Right cardiac atrium (tissue), 5 donors: ENCODE measurements at regions not wholly inside any gene's neighbourhood (a gene's known extent, or its start where the extent isn't known, plus 50 kb on each side); places are given as distances from the start of the nearest gene placed in this dataset.
A peak's percentile ranks its signal among the peaks of the same experiment; 100 is the strongest.

Source experiments
- ATAC-seq, 2 donors: fragments of 200-7000 bp; cut with Tn5 transposase; one replicate each; pipeline versions ENCODE4 v1.8.0 to v1.9.1; 2020; ENCODE audit warnings: moderate library complexity in 2 of 2, mild to moderate bottlenecking in 1 of 2
- DNase-seq, 3 donors: peaks; one replicate each; pipeline ENCODE4 v3.0.0-alpha.2; 2020
- H3K27ac ChIP-seq: one replicate; pipeline ENCODE4 v1.5.1; 2013; ENCODE audit warnings: mild to moderate bottlenecking, low read length, control low read depth, moderate library complexity
- H3K27me3 ChIP-seq: one replicate; pipeline ENCODE4 v1.6.1; 2013; ENCODE audit not compliant: control insufficient read depth, insufficient read depth
- H3K4me1 ChIP-seq: one replicate; pipeline ENCODE4 v1.6.1; 2013; ENCODE audit warnings: low read length; ENCODE audit not compliant: control insufficient read depth, insufficient read depth
- H3K4me3 ChIP-seq: one replicate; pipeline ENCODE4 v1.5.1; 2013; ENCODE audit warnings: low read length, control low read depth
- H3K9me3 ChIP-seq: one replicate; pipeline ENCODE4 v1.6.1; 2013; ENCODE audit warnings: low read length; ENCODE audit not compliant: control insufficient read depth
- WGBS: extraction: QIAGEN DNeasy Blood & Tissue Kit; methylation state at CpG from one replicate; pipeline ENCODE4 v1.1.7; 2013; 5-methylcytosine and 5-hydroxymethylcytosine counted together
- intact Hi-C, 4 donors: fragments of 100-400 bp; cut with DNase I; formaldehyde crosslinking; loops; one replicate each; pipeline versions ENCODE4 v1.11.0 to v1.14.0; 2022 to 2023
- donor health status: healthy with polysubstance abuse.
- donor health status: DM: no; HTN: yes; CAD: no.
- donor health status: DM: no; HTN: no; CAD: no.
- donor health status: DM: no; HTN: yes; CAD: no; lungs with severe emphysema.
- donor health status: DM: yes; HTN: yes; CAD: no.

- H3K4me1 ChIP-seq, result peaks cover 3% of the 10 kb centered on the region
Observed at GRCh38 chr2:106961328-106961727, 75.4 kb upstream of the ST6GAL2 start.

DNA sequence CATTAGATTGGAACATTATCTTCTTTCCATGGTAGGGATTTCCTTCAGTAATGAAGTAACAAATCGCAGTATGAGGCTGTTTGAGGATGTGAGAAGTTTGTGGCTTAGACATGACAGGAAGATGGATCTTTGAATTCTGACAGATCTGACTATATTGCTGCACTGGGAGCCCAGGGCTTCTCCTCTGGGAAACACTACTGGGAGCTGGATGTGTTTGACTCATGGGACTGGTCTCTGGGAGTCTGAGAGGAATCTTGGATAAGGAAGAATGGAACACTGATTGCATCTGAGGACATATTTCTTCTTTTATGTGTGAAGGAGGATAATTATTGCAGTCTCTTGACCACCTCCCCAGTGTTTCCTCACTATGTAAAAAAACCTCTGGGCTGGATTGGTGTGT, 77.2 kb upstream of the ST6GAL2 start:
- H3K4me3 ChIP-seq, result no peak overlapping the region
- 51% methylated on average over 1 of the region's 1 CpG for WGBS
- peaks cover 3% of the 10 kb centered on the region for H3K4me1 ChIP-seq
- intact Hi-C loops, result no loop called here
- ATAC-seq, result no peak
- H3K27ac ChIP-seq, result no peak overlapping the region
- no peaks in the 10 kb centered on the region for H3K27me3 ChIP-seq
- no peak for DNase-seq
- H3K9me3 ChIP-seq, result no peaks in the 10 kb centered on the region

More at GRCh38 chr2:106961328-106961727, 75.4 kb upstream of the ST6GAL2 start:
- intact Hi-C loops, result no loop called here
- no peaks in the 10 kb centered on the region for H3K9me3 ChIP-seq
- WGBS, result 52% methylated on average over 3 of the region's 3 CpGs
- DNase-seq (no peak), ATAC-seq (no peak)
- H3K27ac ChIP-seq, result no peak overlapping the region
- no peaks in the 10 kb centered on the region for H3K27me3 ChIP-seq
- H3K4me3 ChIP-seq, result no peak overlapping the region

GRCh38 chr2:106963893-106964292, 77.9 kb upstream of the ST6GAL2 start:
- no peak overlapping the region for H3K4me3 ChIP-seq
- ATAC-seq, result no peak
- no peaks in the 10 kb centered on the region for H3K9me3 ChIP-seq
- no peak overlapping the region for H3K27ac ChIP-seq
- peaks cover 3% of the 10 kb centered on the region for H3K4me1 ChIP-seq
- H3K27me3 ChIP-seq, result no peaks in the 10 kb centered on the region
- 75% methylated on average over 5 of the region's 5 CpGs for WGBS
- intact Hi-C loops, result no loop called here
- peak in 1 of 3 donors; percentile 37 for DNase-seq

GRCh38 chr2:106965611-106966010, 79.6 kb upstream of the ST6GAL2 start:
- DNase-seq (no peak), ATAC-seq (no peak)
- intact Hi-C loops, result no loop called here
- Histone ChIP-seq H3K4me1 (peaks cover 3% of the 10 kb centered on the region), H3K27me3 (no peaks in the 10 kb centered on the region), H3K27ac (no peak overlapping the region), H3K9me3 (no peaks in the 10 kb centered on the region), H3K4me3 (no peak overlapping the region)
- WGBS, result 71% methylated on average over 3 of the region's 3 CpGs

DNA sequence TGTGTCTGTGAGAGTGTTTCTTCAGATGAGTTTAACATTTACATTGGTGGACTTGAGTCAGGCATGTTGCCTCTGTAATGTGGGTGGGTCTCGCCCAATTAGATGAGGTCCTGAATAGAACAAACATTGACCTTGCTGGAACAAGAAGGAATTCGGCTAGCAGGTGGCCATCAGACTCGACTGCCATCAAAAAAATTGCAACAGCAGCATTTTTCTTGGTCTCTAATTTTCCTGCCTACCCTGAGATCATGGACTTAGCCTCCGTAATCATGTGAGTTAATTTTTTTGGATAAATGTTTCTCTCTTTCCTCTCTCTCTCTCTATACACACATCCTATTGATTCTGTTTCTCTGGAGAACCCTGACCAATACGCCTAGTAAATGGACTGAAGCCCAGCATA, 83.8 kb upstream of the ST6GAL2 start:
- no peak for DNase-seq
- H3K27ac ChIP-seq, result no peak overlapping the region
- ATAC-seq, result no peak
- H3K4me1 ChIP-seq, result no peaks in the 10 kb centered on the region
- intact Hi-C loops, result no loop called here
- WGBS, result 82% methylated on average over 5 of the region's 5 CpGs
- H3K4me3 ChIP-seq, result no peak overlapping the region
- no peaks in the 10 kb centered on the region for H3K27me3 ChIP-seq
- H3K9me3 ChIP-seq, result no peaks in the 10 kb centered on the region

DNA sequence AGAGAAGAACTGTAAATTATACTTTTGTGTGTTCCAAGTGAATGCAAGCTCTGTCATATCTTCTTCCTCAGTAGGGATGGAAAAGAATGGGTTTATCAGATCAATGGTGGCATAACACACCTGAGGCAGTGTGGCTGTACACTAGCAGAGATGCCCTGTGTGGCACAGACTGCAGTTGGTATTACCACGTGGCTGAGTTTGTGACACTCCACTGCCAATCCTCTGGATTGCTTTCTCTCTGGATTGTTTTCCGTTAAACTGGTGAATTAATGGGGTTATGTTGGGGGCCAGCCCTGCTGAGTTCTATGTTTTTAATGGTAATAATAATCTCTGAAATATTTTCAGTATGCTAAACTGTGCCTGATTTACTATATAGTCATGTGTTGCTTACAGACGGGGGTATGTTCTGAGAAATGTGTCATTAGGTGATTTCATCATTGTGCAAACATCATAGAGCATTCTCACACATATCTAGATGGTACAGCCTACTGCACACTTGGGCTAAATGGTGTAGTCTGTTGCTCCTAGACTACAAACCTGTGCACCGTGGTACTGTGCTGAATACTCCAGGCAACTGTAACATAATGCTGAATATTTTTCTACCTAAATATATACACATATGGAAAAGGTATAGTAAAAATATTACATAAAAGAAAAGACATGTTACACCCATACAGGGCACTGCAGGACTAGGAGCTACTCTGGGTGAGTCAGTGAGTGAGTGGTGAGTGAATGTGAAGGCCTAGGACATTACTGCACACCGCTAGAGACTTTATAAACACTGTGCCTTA, 84.7 kb upstream of the ST6GAL2 start:
- Histone ChIP-seq H3K27ac (no peak overlapping the region), H3K4me3 (no peak overlapping the region), H3K27me3 (no peaks in the 10 kb centered on the region), H3K9me3 (no peaks in the 10 kb centered on the region), H3K4me1 (no peaks in the 10 kb centered on the region)
- DNase-seq (no peak), ATAC-seq (no peak)
- 88% methylated on average over 5 of the region's 5 CpGs for WGBS
- intact Hi-C loops, result no loop called here

GRCh38 chr2:106972782-106973181, 86.8 kb upstream of the ST6GAL2 start:
- Histone ChIP-seq H3K27me3 (no peaks in the 10 kb centered on the region), H3K9me3 (no peaks in the 10 kb centered on the region), H3K4me3 (no peak overlapping the region), H3K4me1 (no peaks in the 10 kb centered on the region), H3K27ac (no peak overlapping the region)
- DNase-seq (no peak), ATAC-seq (no peak)
- intact Hi-C loops, result no loop called here
- WGBS, result 80% methylated on average over 2 of the region's 2 CpGs

GRCh38 chr2:106974891-106975290, 88.9 kb upstream of the ST6GAL2 start:
- no peak for ATAC-seq

GRCh38 chr2:106975641-106976040, 89.7 kb upstream of the ST6GAL2 start:
- Histone ChIP-seq H3K4me3 (no peak overlapping the region), H3K9me3 (no peaks in the 10 kb centered on the region), H3K27me3 (no peaks in the 10 kb centered on the region), H3K4me1 (no peaks in the 10 kb centered on the region), H3K27ac (no peak overlapping the region)
- DNase-seq (no peak), ATAC-seq (no peak)
- WGBS, result 80% methylated on average over 1 of the region's 1 CpG
- intact Hi-C loops, result no loop called here

More at GRCh38 chr2:106974891-106975290, 88.9 kb upstream of the ST6GAL2 start:
- intact Hi-C loops, result no loop called here
- no peak for DNase-seq
- no peaks in the 10 kb centered on the region for H3K4me1 ChIP-seq
- 90% methylated on average over 1 of the region's 1 CpG for WGBS
- no peak overlapping the region for H3K27ac ChIP-seq
- H3K27me3 ChIP-seq, result no peaks in the 10 kb centered on the region
- H3K9me3 ChIP-seq, result no peaks in the 10 kb centered on the region
- H3K4me3 ChIP-seq, result no peak overlapping the region

- no peak overlapping the region for H3K27ac ChIP-seq
- no peaks in the 10 kb centered on the region for H3K9me3 ChIP-seq
- no peak for ATAC-seq
- no peaks in the 10 kb centered on the region for H3K27me3 ChIP-seq
- H3K4me3 ChIP-seq, result no peak overlapping the region
- no peak for DNase-seq
- WGBS, result 72% methylated on average over 6 of the region's 6 CpGs
- intact Hi-C loops, result no loop called here
- no peaks in the 10 kb centered on the region for H3K4me1 ChIP-seq
Observed at GRCh38 chr2:106976548-106976947, 90.6 kb upstream of the ST6GAL2 start.

GRCh38 chr2:106977717-106978116, 91.8 kb upstream of the ST6GAL2 start:
- DNase-seq (no peak), ATAC-seq (no peak)
- H3K27ac ChIP-seq, result no peak overlapping the region
- intact Hi-C loops, result no loop called here
- no peaks in the 10 kb centered on the region for H3K4me1 ChIP-seq
- H3K9me3 ChIP-seq, result no peaks in the 10 kb centered on the region
- WGBS, result 48% methylated on average over 3 of the region's 3 CpGs
- no peaks in the 10 kb centered on the region for H3K27me3 ChIP-seq
- H3K4me3 ChIP-seq, result no peak overlapping the region

DNA sequence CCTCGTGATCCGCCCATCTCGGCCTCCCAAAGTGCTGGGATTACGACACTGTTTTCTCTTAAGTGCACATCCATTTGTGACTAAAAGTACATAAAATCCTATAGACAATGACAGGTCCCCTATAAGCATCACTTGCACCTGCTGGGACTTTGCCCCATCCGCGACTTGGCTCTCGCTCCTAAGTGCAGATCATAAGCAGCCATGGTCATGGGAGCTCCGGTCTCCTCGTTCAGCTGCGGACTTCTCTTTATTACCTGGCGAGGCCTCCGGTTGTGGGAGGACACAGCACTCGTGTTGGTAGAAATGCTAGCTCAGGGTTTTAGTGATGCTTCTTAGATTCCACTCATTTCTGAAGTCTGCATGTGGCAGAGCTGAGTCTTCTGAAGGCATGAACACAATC, 92.7 kb upstream of the ST6GAL2 start:
- intact Hi-C loops, result no loop called here
- 93% methylated on average over 13 of the region's 13 CpGs for WGBS
- Histone ChIP-seq H3K4me3 (no peak overlapping the region), H3K27ac (no peak overlapping the region), H3K4me1 (no peaks in the 10 kb centered on the region), H3K27me3 (no peaks in the 10 kb centered on the region), H3K9me3 (no peaks in the 10 kb centered on the region)
- DNase-seq, result no peak
- no peak for ATAC-seq
